DMS114 treated with DMSO at 0.1 percent for 48 hours (cell line): ENCODE measurements at regions not wholly inside any gene's neighbourhood (a gene's known extent, or its start where the extent isn't known, plus 50 kb on each side); places are given as distances from the start of the nearest gene placed in this dataset.
"Not testable (repeated sequence)": the region's sequence is repeated elsewhere in the genome, so short reads cannot be mapped to it uniquely, and the experiment has no call there.

Source experiments
- DNase-seq: peaks from one replicate; lab custom pipeline; 2025; ENCODE audit not compliant: unreplicated experiment; lab: John Stamatoyannopoulos, UW

DNA sequence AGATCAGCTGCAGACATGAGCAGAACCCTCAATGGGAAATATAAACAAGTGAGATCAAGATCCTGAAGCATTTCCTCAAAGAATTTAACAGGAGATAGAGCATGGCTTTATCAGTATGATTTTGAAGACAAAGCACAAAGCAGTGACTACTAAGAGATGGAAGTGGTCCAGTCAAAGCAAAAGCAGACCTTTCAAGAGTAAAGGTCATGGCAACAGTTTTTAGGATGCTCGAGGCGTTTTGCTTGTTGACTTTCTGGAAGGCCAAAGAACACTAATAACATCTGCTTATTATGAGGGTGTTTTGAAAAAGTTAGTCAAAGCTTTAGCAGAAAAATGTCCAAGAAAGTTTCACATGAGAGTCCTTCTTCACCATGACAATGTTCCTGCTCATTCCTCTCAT, 128.5 kb downstream of the KCNE4 start:
- DNase-seq = no peak

GRCh38 chr2:223181561-223181960, 129.6 kb downstream of the KCNE4 start:
- DNase-seq = no peak

GRCh38 chr2:223182356-223182755, 130.4 kb downstream of the KCNE4 start:
- no peak for DNase-seq

DNA sequence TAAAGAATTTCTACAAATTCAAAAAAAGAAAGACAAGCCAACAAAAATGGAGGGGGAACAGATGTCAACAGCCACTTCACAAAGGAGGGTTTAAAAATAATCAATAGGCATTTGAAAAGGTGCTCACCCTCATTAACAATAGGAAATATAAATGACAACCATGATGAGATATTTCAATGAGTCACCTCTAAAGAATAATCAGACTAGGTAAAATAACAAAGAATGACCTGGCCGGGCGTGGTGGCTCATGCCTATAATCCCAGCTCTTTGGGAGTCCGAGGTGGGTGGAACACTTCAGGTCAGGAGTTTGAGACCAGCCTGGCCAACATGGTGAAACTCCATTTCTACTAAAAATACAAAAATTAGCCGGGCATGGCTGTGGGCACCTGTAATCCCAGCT, 133.6 kb downstream of the KCNE4 start:
- DNase-seq = no peak

- DNase-seq = no peak
Measured at GRCh38 chr2:223187256-223187655, 135.3 kb downstream of the KCNE4 start.

DNA sequence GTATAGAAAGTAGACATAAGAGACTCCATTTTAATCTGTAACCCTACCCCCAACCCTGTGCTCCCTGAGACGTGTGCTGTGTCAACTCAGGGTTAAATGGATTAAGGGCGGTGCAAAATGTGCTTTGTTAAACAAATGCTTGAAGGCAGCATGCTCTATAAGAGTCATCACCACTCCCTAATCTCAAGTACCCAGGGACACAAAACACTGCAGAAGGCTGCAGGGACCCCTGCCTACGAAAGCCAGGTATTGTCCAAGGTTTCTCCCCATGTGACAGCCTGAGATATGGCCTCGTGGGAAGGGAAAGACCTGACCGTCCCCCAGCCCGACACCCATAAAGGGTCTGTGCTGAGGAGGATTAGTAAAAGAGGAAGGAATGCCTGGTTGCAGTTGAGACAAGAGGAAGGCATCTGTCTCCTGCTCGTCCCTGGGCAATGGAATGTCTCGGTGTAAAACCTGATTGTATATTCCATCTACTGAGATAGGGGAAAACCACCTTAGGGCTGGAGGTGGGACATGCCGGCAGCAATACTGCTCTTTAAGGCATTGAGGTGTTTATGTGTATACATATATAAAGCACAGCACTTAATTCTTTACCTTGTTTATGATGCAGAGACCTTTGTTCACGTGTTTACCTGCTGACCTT, 138.7 kb downstream of the KCNE4 start:
- not testable (repeated sequence) for DNase-seq

DNA sequence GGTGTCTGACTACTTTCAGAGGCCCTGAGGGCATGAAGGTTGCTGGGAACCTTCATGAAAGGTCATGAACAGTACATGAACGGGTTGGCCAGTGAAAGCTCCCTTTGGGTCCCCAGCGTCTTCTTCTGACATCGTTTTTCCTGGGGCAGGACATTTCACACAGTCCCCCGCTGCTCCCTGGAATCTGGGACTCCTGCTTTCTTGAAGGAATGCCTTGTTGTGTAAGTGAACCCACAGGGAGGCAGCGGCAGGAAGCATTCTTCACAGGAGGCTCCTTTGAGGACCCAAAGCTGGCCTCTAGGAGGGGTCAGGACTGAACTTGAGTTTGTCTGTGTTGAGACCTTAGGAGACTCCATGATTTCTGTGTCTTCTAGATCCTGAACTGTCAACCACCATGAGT, 144.3 kb downstream of the KCNE4 start:
- DNase-seq = no peak

GRCh38 chr2:223197046-223197445, 145.1 kb downstream of the KCNE4 start:
- no peak for DNase-seq

GRCh38 chr2:223199531-223200515, 147.8 kb downstream of the KCNE4 start:
- no peak for DNase-seq

- DNase-seq = no peak
Measured at GRCh38 chr2:223203971-223204929, 152.3 kb downstream of the KCNE4 start.

GRCh38 chr2:223210489-223210888, 158.5 kb downstream of the KCNE4 start:
- no peak for DNase-seq

- DNase-seq = no peak
Measured at GRCh38 chr2:223214394-223215253, 162.6 kb downstream of the KCNE4 start.

GRCh38 chr2:223215254-223215516, 163.2 kb downstream of the KCNE4 start:
- DNase-seq = no peak

DNA sequence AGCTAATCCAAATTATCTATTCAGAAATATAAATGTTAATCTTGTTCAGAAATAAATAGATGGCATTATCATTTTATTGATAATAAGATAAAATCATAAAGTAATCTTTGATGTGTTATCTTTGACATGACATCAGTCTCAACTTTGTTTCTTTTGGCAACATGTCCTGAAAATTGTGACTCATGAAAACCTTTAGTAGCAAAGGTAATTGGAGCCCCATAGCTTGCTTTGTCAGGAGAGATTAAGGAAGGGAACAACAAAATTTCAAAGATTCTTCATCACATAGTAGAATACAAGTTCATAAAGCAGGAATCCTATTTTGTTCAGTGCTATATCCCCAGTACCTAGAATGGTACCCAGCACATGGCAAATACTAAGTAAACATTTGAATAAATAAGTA, 165.4 kb downstream of the KCNE4 start:
- no peak for DNase-seq

DNA sequence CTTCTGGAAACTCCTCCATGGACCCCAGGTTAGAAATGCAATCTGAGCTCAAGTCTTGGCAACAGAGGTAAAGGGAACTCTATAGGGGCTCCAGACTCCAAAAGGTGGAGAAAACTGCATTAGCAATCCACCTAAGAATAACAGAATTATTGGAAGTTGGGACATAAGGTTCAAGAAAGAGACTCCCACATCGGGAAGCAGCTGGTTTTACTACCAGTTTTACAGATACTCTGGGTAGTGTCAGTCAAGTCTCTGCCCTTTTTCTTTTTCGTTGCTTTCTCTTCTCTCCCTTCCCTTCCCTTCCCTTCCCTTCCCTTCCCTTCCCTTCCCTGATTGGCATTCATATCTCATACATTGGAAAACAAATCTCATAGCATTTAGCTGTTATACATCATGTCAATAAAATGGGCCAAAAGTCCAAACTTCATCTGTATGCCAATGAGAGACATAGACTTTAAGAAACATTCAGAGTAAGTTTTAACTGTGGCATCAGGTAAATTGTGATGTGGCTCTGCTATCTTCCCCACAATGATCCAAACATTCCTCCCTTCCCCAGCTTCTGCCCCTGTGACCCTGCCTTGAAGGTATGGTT, 166.7 kb downstream of the KCNE4 start:
- no peak for DNase-seq

DNA sequence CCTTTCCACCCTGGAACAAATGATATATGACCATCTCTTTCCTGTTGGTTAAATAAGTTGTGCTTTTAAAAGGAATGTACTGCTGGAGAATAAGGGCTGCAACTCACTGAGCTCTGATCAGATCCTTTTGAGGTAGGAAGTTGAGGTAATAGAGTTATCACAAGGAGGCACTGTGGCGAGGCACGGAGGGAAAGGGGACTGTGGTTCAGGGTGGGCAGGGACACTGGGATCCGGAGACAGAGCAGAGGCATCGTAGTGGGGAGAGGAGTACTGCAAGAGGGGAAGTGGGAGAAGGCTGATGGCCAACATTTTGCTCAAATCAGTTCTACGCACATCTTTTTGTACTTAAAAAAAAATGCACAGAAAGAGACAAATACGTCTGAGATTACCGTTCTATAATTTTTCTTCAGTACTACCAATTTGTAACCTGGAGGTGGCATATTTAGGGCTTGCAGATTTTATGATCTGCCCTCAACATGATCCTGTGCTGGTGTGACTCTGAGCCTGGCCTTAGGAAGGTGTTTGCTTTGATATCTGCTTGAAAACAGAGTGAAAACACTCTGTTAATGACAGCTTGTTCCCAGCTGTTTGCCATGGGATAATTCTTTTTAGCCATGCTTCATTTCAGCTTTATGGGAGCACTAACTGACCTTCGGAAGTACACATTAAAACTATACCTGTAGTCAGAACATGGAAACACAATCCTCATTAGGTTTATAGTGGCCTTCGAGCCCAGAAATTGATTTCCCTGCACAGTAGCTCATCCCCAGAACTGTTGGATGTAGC, 168.1 kb downstream of the KCNE4 start:
- no peak for DNase-seq

DNA sequence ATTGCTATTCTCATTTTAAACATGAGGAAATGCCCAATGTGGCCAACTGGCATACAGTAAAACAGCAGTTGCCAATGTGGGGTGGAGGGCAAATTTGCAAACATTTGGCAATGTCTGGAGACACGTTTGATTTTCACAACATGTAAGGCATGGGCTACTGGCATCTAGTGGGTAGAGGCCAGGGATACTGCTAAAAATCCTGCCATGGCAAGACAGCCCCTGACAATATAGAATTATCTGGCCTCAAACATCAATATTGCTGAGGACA, 168.6 kb downstream of the KCNE4 start:
- DNase-seq = no peak

- DNase-seq = no peak
Measured at GRCh38 chr2:223221139-223221835, 169.3 kb downstream of the KCNE4 start.

- no peak for DNase-seq
Measured at GRCh38 chr2:223222397-223222796, 170.4 kb downstream of the KCNE4 start.
